Body of pancreas (tissue), 4 donors: ENCODE measurements at regions not wholly inside any gene's neighbourhood (a gene's known extent, or its start where the extent isn't known, plus 50 kb on each side); places are given as distances from the start of the nearest gene placed in this dataset.

Experiments used
- POLR2A ChIP-seq, 3 donors: fragments of 450-650 bp; IDR thresholded peaks; one replicate each; pipeline ENCODE4 v1.6.1; 2016; ENCODE audit warnings: antibody characterized with exemption in 3 of 3, mild to moderate bottlenecking in 2 of 3
- TF ChIP-seq, protein P1 (sequence below), 7 experiments: fragments of 450-650 bp in 4 of 7; fragments of 200-600 bp in 3 of 7; sonication (generic) in 3 of 7; IDR thresholded peaks; one replicate each; pipeline ENCODE4 v1.5.1; 2016 to 2019; ENCODE audit warnings: antibody characterized with exemption in 7 of 7

DNA sequence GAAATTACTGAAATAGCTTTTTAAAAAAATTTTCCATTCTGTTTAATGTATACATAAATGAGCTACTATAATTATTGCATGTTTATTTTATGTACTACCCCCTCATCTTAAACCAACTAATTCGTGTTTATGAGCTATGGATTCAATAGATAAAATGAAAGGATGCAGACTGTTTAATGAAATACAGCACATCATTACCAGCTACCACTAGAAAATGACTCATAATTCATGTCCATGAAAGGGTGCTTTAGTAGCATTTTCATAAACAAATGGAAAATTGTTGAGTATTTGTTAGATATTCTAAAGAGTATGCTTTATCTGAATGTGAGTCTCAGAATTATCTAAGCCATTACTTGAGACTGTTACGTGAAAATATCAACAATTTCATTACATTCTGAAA lies 1590.1 kb downstream of the HACE1 start:
- TF ChIP-seq, protein P1, sequence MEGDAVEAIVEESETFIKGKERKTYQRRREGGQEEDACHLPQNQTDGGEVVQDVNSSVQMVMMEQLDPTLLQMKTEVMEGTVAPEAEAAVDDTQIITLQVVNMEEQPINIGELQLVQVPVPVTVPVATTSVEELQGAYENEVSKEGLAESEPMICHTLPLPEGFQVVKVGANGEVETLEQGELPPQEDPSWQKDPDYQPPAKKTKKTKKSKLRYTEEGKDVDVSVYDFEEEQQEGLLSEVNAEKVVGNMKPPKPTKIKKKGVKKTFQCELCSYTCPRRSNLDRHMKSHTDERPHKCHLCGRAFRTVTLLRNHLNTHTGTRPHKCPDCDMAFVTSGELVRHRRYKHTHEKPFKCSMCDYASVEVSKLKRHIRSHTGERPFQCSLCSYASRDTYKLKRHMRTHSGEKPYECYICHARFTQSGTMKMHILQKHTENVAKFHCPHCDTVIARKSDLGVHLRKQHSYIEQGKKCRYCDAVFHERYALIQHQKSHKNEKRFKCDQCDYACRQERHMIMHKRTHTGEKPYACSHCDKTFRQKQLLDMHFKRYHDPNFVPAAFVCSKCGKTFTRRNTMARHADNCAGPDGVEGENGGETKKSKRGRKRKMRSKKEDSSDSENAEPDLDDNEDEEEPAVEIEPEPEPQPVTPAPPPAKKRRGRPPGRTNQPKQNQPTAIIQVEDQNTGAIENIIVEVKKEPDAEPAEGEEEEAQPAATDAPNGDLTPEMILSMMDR (IDR thresholded peaks at IDR 0.05), result no peak
- no peak for TF ChIP-seq POLR2A (IDR thresholded peaks at IDR 0.05)
